Suprapubic skin (tissue), 3 donors: ENCODE measurements at regions not wholly inside any gene's neighbourhood (a gene's known extent, or its start where the extent isn't known, plus 50 kb on each side); places are given as distances from the start of the nearest gene placed in this dataset.

ENCODE experiments used
- CTCF ChIP-seq, 2 donors: fragments of 200-600 bp in 1 of 2; fragments of 450-650 bp in 1 of 2; sonication (generic) in 1 of 2; IDR thresholded peaks; one replicate each; pipeline ENCODE4 v1.5.1; 2016 to 2019; ENCODE audit warnings: antibody characterized with exemption in 2 of 2, mild to moderate bottlenecking in 1 of 2, moderate library complexity in 1 of 2
- POLR2A ChIP-seq, 2 donors: fragments of 450-650 bp; IDR thresholded peaks; one replicate each; pipeline ENCODE4 v1.6.1; 2017; ENCODE audit warnings: antibody characterized with exemption in 2 of 2, mild to moderate bottlenecking in 2 of 2, moderate library complexity in 2 of 2

- no peak for TF ChIP-seq CTCF (IDR thresholded peaks at IDR 0.05)
- no peak for TF ChIP-seq POLR2A (IDR thresholded peaks at IDR 0.05)
Measured at GRCh38 chr7:49425277-49425818, 348.1 kb upstream of the VWC2 start.
